ENCODE measurements at regions not wholly inside any gene's neighbourhood (a gene's known extent, or its start where the extent isn't known, plus 50 kb on each side); places are given as distances from the start of the nearest gene placed in this dataset.
"Not testable (repeated sequence)": the region's sequence is repeated elsewhere in the genome, so short reads cannot be mapped to it uniquely, and the experiment has no call there.

GRCh38 chr20:12564979-12565378 lies 443.8 kb upstream of the SPTLC3 start:
- Histone ChIP-seq H3K27ac (no peak overlapping the region), H3K4me3 (no peak overlapping the region)
- TF ChIP-seq CTCF (IDR thresholded peaks at IDR 0.05), result no peak
- DNase-seq (ENCODE audit: low spot score), result no peak

- Histone ChIP-seq H3K27ac (no peak overlapping the region), H3K4me3 (no peak overlapping the region)
- DNase-seq (ENCODE audit: low spot score), result no peak
- no peak for TF ChIP-seq CTCF (IDR thresholded peaks at IDR 0.05)
Measured at GRCh38 chr20:12566596-12566995, 442.2 kb upstream of the SPTLC3 start.

- DNase-seq (ENCODE audit: low spot score), result no peak
- H3K4me3 ChIP-seq, result no peak overlapping the region
- TF ChIP-seq CTCF (IDR thresholded peaks at IDR 0.05), result no peak
- H3K27ac ChIP-seq, result no peak overlapping the region
Measured at GRCh38 chr20:12570371-12570770, 438.4 kb upstream of the SPTLC3 start.

GRCh38 chr20:12573442-12573841 lies 435.3 kb upstream of the SPTLC3 start:
- Histone ChIP-seq H3K27ac (no peak overlapping the region), H3K4me3 (no peak overlapping the region)
- no peak for DNase-seq (ENCODE audit: low spot score)
- TF ChIP-seq CTCF (IDR thresholded peaks at IDR 0.05), result no peak

GRCh38 chr20:12575352-12576095 lies 433.2 kb upstream of the SPTLC3 start:
- no peak overlapping the region for H3K4me3 ChIP-seq
- H3K27ac ChIP-seq, result peak overlapping the region in 1 of 2 donors; percentile 56
- peak; percentile 77 for DNase-seq (ENCODE audit: low spot score)
- no peak for TF ChIP-seq CTCF (IDR thresholded peaks at IDR 0.05)

- Histone ChIP-seq H3K27ac (no peak overlapping the region), H3K4me3 (no peak overlapping the region)
- TF ChIP-seq CTCF (IDR thresholded peaks at IDR 0.05), result no peak
- DNase-seq (ENCODE audit: low spot score), result no peak
Measured at GRCh38 chr20:12577213-12577612, 431.6 kb upstream of the SPTLC3 start.

- DNase-seq (ENCODE audit: low spot score), result no peak
- H3K4me3 ChIP-seq, result no peak overlapping the region
- H3K27ac ChIP-seq, result no peak overlapping the region
- TF ChIP-seq CTCF (IDR thresholded peaks at IDR 0.05), result no peak
Measured at GRCh38 chr20:12581644-12582289, 427.0 kb upstream of the SPTLC3 start.

- not testable (repeated sequence) for DNase-seq (ENCODE audit: low spot score); H3K27ac ChIP-seq; H3K4me3 ChIP-seq
Measured at GRCh38 chr20:12582710-12583109, 426.1 kb upstream of the SPTLC3 start.
